ENCODE measurements at regions not wholly inside any gene's neighbourhood (a gene's known extent, or its start where the extent isn't known, plus 50 kb on each side); places are given as distances from the start of the nearest gene placed in this dataset.

DNA sequence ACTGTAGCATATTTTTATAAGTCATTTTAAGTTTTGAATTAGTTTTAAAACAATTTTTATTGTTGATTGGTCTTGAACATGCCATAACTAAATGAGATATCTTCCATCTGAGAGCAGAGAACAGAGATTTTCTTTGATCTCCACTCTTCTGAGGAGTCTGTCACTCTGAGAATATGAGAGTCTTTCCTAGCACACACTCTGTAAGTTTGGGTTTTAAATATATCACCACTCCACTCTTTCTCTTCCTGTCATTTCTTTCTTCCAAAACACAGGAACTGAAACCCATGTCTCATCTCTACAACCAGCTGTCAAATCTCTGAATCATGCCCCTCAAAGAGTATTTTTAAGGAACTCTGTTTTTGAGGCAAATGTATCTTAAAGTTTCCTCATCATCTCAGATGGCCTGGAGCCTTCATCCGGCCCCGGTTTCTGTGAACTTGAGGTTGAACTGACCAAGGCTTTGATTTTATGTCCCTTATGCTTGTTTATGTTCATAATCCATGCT is 698.2 kb upstream of the SGCG start:
- WGBS = 94% methylated on average over 2 of the region's 2 CpGs
- Histone ChIP-seq H3K27ac (ENCODE audit: low read depth, low read length) (no peak overlapping the region), H3K4me1 (ENCODE audit: insufficient read depth, low read length) (no peaks in the 10 kb centered on the region)

DNA sequence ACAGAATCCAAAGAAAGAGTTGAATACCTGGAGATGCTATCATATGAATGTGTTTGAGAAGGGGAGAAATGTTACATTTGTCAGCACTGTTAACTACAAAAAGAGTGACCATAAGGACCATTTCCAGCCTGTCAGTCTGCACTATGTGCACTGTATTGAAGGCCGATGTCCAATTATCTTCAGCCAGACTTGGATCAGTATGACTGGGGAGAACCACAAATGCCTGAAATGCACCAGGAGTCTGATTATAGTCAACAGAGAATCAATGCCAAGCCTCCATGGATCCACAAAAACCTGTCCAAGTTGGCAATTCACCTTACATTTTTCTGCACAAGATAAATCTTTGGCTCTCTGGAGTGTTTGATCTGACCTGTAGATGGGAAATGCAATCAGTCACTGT is 697.5 kb upstream of the SGCG start:
- H3K9ac ChIP-seq (ENCODE audit: low read depth, low read length) = no peak overlapping the region
- no peak overlapping the region for H3K27ac ChIP-seq (ENCODE audit: low read depth, low read length)
- WGBS = 98% methylated on average over 1 of the region's 1 CpG
- no peaks in the 10 kb centered on the region for H3K36me3 ChIP-seq (ENCODE audit: insufficient read depth, low read length)
- no peak overlapping the region for H3K4me3 ChIP-seq (ENCODE audit: low read length)
- H3K4me1 ChIP-seq (ENCODE audit: insufficient read depth, low read length) = no peaks in the 10 kb centered on the region
- no peaks in the 10 kb centered on the region for H3K9me3 ChIP-seq (ENCODE audit: insufficient read depth, low read depth, low read length)
- no peaks in the 10 kb centered on the region for H3K27me3 ChIP-seq (ENCODE audit: insufficient read depth, low read length)

More for the DNA sequence above, 698.2 kb upstream of the SGCG start:
- H3K9ac ChIP-seq (ENCODE audit: low read depth, low read length) = no peak overlapping the region
- H3K27me3 ChIP-seq (ENCODE audit: insufficient read depth, low read length) = no peaks in the 10 kb centered on the region
- no peaks in the 10 kb centered on the region for H3K9me3 ChIP-seq (ENCODE audit: insufficient read depth, low read depth, low read length)
- H3K4me3 ChIP-seq (ENCODE audit: low read length) = no peak overlapping the region
- no peaks in the 10 kb centered on the region for H3K36me3 ChIP-seq (ENCODE audit: insufficient read depth, low read length)

DNA sequence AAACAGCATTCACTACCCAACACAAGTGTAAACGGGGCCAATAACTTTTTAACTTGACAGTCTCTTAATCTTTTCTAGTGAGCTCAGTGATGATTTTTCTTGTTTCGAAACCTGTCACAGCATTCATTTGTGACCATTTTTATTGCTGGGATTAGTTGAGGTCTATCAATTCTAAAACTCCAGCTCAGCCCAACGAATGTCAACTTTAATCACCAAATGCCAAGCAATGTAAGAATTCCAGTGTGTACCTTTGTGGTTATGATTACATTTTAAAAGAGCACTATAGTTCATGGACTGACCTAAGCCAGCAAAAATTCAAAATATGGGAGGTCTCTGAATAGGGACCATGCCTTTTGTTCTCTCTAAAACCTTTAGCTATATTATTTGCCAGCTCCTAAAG is 694.3 kb upstream of the SGCG start:
- no peak overlapping the region for H3K4me3 ChIP-seq (ENCODE audit: low read length)
- H3K27ac ChIP-seq (ENCODE audit: low read depth, low read length) = no peak overlapping the region
- H3K9me3 ChIP-seq (ENCODE audit: insufficient read depth, low read depth, low read length) = no peaks in the 10 kb centered on the region
- H3K4me1 ChIP-seq (ENCODE audit: insufficient read depth, low read length) = no peaks in the 10 kb centered on the region
- WGBS = 100% methylated on average over 2 of the region's 3 CpGs
- H3K27me3 ChIP-seq (ENCODE audit: insufficient read depth, low read length) = no peaks in the 10 kb centered on the region
- no peaks in the 10 kb centered on the region for H3K36me3 ChIP-seq (ENCODE audit: insufficient read depth, low read length)
- H3K9ac ChIP-seq (ENCODE audit: low read depth, low read length) = no peak overlapping the region

DNA sequence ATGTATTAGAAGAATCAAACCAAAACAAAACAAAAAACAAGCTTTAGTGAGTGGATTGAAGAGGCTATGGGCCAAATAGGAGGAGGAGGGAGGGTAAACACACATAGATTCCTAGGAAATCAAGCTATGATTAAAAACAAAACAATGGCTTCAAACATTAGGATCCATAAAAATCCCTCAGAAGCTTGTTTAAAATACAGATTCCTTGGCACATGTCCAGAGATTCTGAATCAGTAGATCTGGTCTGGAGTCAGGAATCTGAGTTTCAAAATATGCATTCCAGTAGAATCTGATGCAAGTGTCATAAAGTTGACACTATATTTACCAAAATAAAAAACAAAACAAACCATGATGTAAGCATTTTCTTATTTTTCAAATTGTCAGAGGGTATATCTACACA is 692.8 kb upstream of the SGCG start:
- no peaks in the 10 kb centered on the region for H3K36me3 ChIP-seq (ENCODE audit: insufficient read depth, low read length)
- no peaks in the 10 kb centered on the region for H3K9me3 ChIP-seq (ENCODE audit: insufficient read depth, low read depth, low read length)
- no peak overlapping the region for H3K27ac ChIP-seq (ENCODE audit: low read depth, low read length)
- H3K27me3 ChIP-seq (ENCODE audit: insufficient read depth, low read length) = no peaks in the 10 kb centered on the region
- H3K4me1 ChIP-seq (ENCODE audit: insufficient read depth, low read length) = no peaks in the 10 kb centered on the region
- no peak overlapping the region for H3K4me3 ChIP-seq (ENCODE audit: low read length)
- H3K9ac ChIP-seq (ENCODE audit: low read depth, low read length) = no peak overlapping the region

DNA sequence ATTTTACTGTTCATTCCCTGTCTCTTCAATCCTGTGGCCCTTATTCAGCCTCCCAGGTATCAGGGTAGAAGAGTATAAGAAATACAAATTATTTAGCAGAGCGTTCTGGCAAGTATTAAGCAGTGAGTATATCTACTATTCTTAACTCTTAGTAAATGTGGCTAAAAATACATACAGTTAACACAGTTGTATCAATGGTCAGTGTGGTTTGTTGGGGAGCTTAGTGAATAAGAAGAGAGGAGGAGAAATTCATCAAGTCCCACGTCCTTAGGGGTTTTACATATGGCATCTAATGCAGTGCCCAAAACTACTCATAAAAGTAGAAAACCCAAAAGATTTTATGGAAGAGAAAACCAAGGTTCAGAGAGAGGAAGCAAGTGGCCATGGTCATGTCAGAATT is 691.0 kb upstream of the SGCG start:
- Histone ChIP-seq H3K4me1 (ENCODE audit: insufficient read depth, low read length) (no peaks in the 10 kb centered on the region), H3K9me3 (ENCODE audit: insufficient read depth, low read depth, low read length) (no peaks in the 10 kb centered on the region), H3K4me3 (ENCODE audit: low read length) (no peak overlapping the region), H3K27ac (ENCODE audit: low read depth, low read length) (no peak overlapping the region), H3K36me3 (ENCODE audit: insufficient read depth, low read length) (no peaks in the 10 kb centered on the region), H3K9ac (ENCODE audit: low read depth, low read length) (no peak overlapping the region), H3K27me3 (ENCODE audit: insufficient read depth, low read length) (no peaks in the 10 kb centered on the region)
- WGBS = no CpG with 5 or more reads among the region's 2 CpGs

DNA sequence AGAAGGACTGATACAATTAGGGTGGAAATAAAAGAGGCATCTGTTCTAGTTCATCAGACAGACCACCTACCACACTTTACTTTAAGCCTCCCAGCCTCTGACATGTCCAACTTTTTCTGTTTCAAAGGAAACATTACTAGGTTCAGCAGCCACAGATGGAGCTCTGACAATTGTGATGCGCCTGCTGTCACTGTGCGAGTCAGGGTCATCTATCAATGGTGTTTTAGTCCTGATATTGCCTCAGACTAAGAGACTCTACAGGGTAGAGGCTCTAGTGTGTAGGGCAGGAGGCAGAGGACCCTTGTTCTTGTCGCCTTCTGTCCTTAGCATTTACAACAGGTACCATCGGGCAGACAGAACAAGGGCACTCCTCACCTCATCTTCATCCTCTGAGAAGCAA is 685.0 kb upstream of the SGCG start:
- no peak overlapping the region for H3K27ac ChIP-seq (ENCODE audit: low read depth, low read length)
- H3K9me3 ChIP-seq (ENCODE audit: insufficient read depth, low read depth, low read length) = no peaks in the 10 kb centered on the region
- H3K4me1 ChIP-seq (ENCODE audit: insufficient read depth, low read length) = no peaks in the 10 kb centered on the region; the same call in 1 of the 2 replicates
- H3K27me3 ChIP-seq (ENCODE audit: insufficient read depth, low read length) = no peaks in the 10 kb centered on the region
- no peak overlapping the region for H3K9ac ChIP-seq (ENCODE audit: low read depth, low read length)
- H3K4me3 ChIP-seq (ENCODE audit: low read length) = no peak overlapping the region
- 93% methylated on average over 3 of the region's 4 CpGs for WGBS
- H3K36me3 ChIP-seq (ENCODE audit: insufficient read depth, low read length) = no peaks in the 10 kb centered on the region

DNA sequence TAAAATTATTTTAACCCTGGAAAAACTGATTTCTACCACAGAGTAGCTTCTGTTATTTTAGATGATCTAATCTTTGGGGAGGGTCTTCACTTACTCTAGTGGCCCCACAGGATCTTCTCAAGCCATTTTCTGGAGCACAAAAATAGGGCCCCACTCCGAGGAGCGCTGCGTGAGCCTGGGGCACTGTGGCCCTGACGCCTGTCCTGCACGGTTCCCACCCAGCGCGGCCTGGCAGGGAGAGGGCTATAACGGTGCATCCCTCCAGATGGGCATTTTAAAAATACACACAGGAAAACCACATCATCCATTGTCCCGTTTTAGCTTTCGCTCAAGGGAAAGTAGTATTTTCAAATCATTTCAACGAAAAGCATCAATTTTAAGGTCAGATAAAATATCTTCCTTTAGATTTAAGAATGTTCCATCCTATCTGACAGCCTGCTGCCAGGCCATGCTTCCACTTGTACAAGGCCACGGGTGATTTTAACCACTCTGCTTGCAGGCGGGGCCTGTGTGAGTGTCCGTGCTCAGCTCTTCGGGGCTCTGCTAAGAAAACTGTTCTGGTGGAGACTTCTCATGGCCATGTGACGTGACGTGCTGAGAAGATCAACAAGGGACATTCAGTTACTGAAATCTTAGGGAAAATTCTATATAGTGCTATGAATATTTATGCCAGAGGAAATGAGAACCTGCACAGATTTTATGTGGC is 683.8 kb upstream of the SGCG start:
- Histone ChIP-seq H3K27me3 (ENCODE audit: insufficient read depth, low read length) (no peaks in the 10 kb centered on the region), H3K9me3 (ENCODE audit: insufficient read depth, low read depth, low read length) (no peaks in the 10 kb centered on the region), H3K27ac (ENCODE audit: low read depth, low read length) (no peak overlapping the region), H3K36me3 (ENCODE audit: insufficient read depth, low read length) (no peaks in the 10 kb centered on the region), H3K4me3 (ENCODE audit: low read length) (no peak overlapping the region), H3K4me1 (ENCODE audit: insufficient read depth, low read length) (no peaks in the 10 kb centered on the region; the same call in 1 of the 2 replicates), H3K9ac (ENCODE audit: low read depth, low read length) (no peak overlapping the region)
- 94% methylated on average over 17 of the region's 17 CpGs for WGBS

DNA sequence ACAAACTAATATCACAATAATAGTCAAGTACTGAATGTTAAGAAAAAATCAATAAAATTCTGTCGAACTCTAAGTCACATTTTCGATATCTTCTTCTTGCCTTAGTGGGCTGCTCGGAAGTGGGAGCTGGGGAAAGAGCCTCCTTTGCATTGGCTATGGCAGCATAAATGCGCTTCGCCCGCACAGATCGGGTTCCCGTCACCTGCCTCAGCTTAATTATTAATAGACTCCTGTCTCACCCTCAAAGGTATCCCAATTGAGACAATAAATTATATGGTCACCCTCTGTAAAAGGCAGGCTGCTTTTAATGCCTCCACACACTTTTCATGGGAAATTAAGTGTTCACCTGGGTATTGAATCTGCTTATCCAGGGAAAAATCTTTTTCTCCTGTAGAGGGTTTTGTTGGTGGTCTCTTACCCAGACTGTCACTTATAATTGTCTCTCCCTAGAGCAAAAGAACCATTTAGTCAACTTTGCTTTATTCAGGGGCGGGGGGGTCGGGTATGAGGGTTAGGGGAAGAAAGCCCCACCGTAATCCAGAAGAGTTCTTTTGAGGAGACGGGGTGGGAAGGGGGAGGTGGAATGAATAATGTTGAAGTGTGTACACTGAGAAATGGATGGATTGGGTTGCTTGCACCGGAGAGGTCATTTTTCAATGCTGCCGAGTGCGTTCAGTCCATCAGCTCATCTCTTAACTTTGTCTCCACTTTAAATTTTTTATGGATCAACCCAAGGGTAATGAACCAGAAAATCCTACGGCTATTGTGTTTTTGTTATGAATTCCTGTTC is 682.6 kb upstream of the SGCG start:
- Histone ChIP-seq H3K36me3 (ENCODE audit: insufficient read depth, low read length) (no peaks in the 10 kb centered on the region), H3K27ac (ENCODE audit: low read depth, low read length) (no peak overlapping the region), H3K9ac (ENCODE audit: low read depth, low read length) (no peak overlapping the region), H3K9me3 (ENCODE audit: insufficient read depth, low read depth, low read length) (no peaks in the 10 kb centered on the region), H3K4me1 (ENCODE audit: insufficient read depth, low read length) (no peaks in the 10 kb centered on the region; the same call in 1 of the 2 replicates), H3K27me3 (ENCODE audit: insufficient read depth, low read length) (no peaks in the 10 kb centered on the region), H3K4me3 (ENCODE audit: low read length) (no peak overlapping the region)
- 94% methylated on average over 16 of the region's 16 CpGs for WGBS

DNA sequence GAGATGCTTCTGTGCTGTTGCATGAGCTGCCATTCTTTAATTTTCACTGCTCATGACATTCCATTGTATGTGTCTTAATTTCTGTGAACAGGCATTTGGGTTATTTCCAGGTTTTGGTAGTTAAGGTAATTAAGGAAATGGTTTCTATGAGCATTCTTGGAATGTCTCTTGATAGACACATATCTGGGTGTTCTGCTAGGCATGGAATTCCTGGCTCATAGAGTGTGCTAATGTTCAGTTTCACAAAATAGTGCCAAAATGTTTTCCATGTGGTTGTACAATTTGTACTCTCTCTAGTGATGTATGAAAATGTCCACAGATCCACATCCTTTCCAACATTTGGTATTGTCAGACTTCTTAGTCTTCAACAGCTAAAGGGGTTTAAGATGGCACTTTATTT is 680.9 kb upstream of the SGCG start:
- Histone ChIP-seq H3K27me3 (ENCODE audit: insufficient read depth, low read length) (no peaks in the 10 kb centered on the region), H3K36me3 (ENCODE audit: insufficient read depth, low read length) (no peaks in the 10 kb centered on the region), H3K27ac (ENCODE audit: low read depth, low read length) (no peak overlapping the region), H3K9me3 (ENCODE audit: insufficient read depth, low read depth, low read length) (no peaks in the 10 kb centered on the region), H3K4me3 (ENCODE audit: low read length) (no peak overlapping the region), H3K9ac (ENCODE audit: low read depth, low read length) (no peak overlapping the region), H3K4me1 (ENCODE audit: insufficient read depth, low read length) (no peaks in the 10 kb centered on the region; the same call in 1 of the 2 replicates)

DNA sequence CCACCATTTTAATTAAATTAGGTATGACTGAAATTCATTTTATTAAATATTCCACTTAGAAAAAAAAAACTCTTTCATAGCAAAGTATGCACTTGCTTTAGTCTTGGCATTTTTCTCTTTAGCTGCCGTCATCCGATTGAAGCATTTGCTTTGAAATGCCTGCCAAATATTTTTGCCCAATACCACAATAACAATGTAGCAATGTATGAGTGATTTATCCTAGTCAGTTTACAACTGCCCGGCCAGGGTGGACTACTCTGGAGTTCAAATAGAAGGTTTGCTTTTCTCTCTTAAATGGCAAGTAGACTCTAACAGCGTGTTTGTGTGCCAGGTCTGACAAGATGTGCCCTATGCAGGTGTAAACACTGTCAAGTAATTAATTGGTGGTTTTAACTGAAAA is 675.3 kb upstream of the SGCG start:
- H3K27ac ChIP-seq (ENCODE audit: low read depth, low read length) = no peak overlapping the region
- no peaks in the 10 kb centered on the region for H3K9me3 ChIP-seq (ENCODE audit: insufficient read depth, low read depth, low read length)
- H3K4me1 ChIP-seq (ENCODE audit: insufficient read depth, low read length) = peaks cover 6% of the 10 kb centered on the region; the same call in 1 of the 2 replicates
- no peak overlapping the region for H3K4me3 ChIP-seq (ENCODE audit: low read length)
- no peaks in the 10 kb centered on the region for H3K36me3 ChIP-seq (ENCODE audit: insufficient read depth, low read length)
- WGBS = 97% methylated on average over 4 of the region's 4 CpGs
- no peak overlapping the region for H3K9ac ChIP-seq (ENCODE audit: low read depth, low read length)
- no peaks in the 10 kb centered on the region for H3K27me3 ChIP-seq (ENCODE audit: insufficient read depth, low read length)

DNA sequence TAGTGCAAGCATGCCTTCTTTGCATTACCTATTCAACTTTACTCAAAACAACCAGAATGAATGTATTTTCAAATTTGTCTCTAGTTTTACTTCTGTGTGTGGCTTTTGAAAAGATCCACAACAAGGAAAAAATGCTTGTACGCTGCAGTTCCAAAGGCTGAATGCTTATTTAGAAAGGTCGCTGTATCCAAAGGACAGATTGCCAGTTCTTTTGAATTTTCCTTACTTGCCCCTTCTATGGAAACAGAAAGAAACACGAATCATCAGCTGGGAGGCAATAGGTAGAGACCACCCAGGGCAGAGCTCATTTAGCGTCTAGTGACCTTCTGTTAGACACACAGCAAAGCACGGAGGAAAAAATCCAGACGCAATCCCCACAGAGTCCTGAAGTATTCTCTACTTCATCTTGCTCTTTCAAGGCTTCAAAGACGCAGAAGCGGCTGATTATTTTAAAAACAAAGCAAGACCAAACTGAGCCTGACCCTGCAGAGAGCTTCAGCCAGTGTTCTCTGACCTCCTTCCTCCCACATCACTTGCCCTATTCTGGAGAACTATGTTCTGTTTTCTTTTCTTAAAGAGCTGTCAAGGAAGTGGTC is 674.6 kb upstream of the SGCG start:
- no peaks in the 10 kb centered on the region for H3K9me3 ChIP-seq (ENCODE audit: insufficient read depth, low read depth, low read length)
- H3K27ac ChIP-seq (ENCODE audit: low read depth, low read length) = no peak overlapping the region
- H3K4me3 ChIP-seq (ENCODE audit: low read length) = no peak overlapping the region
- 85% methylated on average over 8 of the region's 8 CpGs for WGBS
- no peaks in the 10 kb centered on the region for H3K36me3 ChIP-seq (ENCODE audit: insufficient read depth, low read length)
- H3K4me1 ChIP-seq (ENCODE audit: insufficient read depth, low read length) = peaks cover 6% of the 10 kb centered on the region; the same call in 1 of the 2 replicates
- H3K27me3 ChIP-seq (ENCODE audit: insufficient read depth, low read length) = no peaks in the 10 kb centered on the region
- no peak overlapping the region for H3K9ac ChIP-seq (ENCODE audit: low read depth, low read length)
